HG02642 (cell line): ENCODE measurements at regions not wholly inside any gene's neighbourhood (a gene's known extent, or its start where the extent isn't known, plus 50 kb on each side); places are given as distances from the start of the nearest gene placed in this dataset.

Source experiments
- ATAC-seq: cut with Tn5 transposase; IDR thresholded peaks from one replicate; pipeline ENCODE4 v1.9.1; 2021; ENCODE audit warnings: mild to moderate bottlenecking; ENCODE audit not compliant: unreplicated experiment, poor library complexity

DNA sequence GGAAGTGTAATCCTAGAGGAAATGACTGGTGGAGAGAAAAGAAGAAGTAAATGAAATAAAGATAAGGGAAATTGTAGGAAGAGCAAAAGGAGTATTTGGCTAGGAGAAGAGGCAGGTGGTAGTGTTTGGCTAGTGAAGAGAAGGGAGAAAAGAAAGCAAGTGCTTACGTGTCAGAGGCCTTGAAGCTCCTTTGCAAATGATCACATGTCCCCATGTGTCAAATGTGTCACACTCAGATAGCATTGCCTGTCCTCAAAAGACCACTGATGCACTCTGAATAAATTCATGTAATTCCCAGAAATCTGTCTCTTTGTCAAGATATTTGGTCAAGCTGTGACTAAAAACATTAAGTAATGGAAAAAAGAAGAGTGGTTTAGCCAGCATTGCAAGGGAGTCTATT is 639.3 kb downstream of the TUSC7 start:
- ATAC-seq, result no peak

GRCh38 chr3:117349566-117349965 is 640.0 kb downstream of the TUSC7 start:
- ATAC-seq, result no peak

DNA sequence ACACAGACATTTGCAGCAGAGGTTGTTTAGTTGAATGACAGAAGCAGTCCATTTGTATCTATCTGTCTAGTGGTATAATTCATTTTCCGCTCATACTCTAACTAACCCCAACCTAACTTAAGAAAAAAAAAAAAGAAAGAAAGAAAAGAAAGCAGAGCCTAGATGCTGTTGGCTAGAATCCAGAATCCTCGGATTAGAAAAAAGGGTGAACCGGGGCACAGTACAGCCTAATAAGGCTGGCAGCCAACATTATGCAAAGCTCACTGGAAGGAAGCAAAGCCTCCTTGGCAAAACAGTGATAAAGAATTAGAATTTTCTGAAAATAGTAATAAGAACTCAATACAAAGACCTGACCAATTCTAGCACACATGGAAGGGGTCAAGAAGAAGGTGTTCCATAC is 640.8 kb downstream of the TUSC7 start:
- ATAC-seq, result no peak

GRCh38 chr3:117355566-117355965 is 646.0 kb downstream of the TUSC7 start:
- ATAC-seq, result peak; percentile 61

- ATAC-seq, result no peak
Measured at GRCh38 chr3:117356091-117356705, 646.6 kb downstream of the TUSC7 start.

DNA sequence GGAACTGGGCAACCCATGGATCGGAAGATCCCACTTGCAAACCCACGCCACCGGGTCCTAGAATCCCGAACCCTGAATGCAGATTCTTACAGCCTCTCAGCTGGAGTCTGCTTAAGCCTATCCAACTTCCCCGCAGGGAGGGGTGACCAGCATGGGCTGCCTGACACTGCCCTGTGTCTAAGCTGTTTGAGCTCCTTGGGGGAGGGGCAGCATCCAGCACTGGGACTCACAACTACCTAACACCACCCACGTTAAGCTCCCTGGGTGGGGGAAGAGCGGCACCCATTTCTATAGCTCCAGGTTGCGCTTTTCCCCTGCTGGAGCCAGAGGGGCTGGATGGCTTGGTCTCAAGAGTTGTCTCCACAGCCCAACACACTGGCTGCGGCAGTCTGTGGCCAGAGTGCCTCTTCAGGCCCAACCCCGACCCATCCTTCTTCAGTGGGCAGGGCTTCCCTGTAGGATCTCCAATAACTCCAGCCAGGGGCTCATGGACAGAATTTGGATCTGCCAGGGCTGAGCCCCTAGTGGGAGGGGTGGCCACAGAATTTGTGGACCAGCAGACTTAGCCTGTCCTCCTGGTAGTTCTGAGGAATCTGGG is 649.2 kb downstream of the TUSC7 start:
- ATAC-seq, result no peak

- no peak for ATAC-seq
Measured at GRCh38 chr3:117366574-117366973, 657.0 kb downstream of the TUSC7 start.

DNA sequence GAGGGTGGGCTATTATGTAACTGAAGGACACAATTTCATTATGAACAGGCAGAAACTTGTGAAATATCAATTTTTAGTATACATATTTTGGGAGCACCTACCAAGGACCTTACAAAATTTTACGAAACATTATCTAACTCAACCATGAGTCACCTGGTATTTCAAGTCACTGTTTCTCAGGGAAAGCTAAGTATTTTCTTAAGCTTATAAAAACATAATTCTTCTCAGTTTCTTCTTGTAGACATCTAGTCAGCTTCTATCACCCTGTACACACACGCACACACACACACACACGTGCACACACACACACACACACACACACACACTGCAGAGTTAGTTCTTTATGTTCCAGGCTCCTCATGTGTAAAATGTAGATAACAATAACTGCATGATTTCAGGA is 658.3 kb downstream of the TUSC7 start:
- ATAC-seq, result no peak

GRCh38 chr3:117380631-117381030 is 671.1 kb downstream of the TUSC7 start:
- no peak for ATAC-seq

GRCh38 chr3:117393119-117393518 is 683.5 kb downstream of the TUSC7 start:
- ATAC-seq, result no peak

- no peak for ATAC-seq
Measured at GRCh38 chr3:117398141-117398899, 688.7 kb downstream of the TUSC7 start.

DNA sequence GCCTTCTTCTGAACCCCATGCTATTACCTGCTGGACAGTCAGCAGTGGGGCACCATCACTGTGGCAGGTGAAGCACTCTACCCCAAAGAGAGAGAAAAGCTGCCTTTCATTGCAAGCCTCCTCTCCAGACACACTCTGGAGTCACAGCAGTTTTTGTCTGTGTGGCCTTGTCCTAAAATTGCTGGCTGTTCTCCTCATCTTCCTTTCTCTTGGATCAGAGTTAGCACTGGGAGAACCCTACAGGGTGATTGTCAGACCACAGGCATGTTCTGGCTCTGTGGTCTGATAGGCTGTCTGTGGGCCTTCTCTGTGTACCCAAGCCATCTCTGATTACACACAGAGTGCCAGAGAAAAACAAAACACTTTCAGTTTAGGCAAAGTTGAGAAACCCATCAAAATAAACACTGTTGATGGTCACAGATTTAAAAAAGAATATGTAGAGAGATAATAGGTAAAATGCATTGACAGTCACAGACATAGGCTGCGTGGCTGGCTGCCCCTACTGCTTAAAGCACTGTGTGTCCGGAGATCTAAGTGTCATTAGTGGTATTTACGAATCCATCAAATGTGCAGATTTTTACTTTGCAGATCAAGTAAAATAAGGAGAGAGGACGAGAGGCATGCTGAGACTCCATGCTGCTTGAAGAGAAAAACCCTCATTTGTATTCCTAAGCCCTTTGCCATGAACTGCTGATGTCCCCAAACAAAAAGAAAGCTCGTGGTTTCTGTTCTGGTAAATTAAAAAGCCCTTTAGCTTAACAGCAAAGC is 689.9 kb downstream of the TUSC7 start:
- ATAC-seq, result no peak

DNA sequence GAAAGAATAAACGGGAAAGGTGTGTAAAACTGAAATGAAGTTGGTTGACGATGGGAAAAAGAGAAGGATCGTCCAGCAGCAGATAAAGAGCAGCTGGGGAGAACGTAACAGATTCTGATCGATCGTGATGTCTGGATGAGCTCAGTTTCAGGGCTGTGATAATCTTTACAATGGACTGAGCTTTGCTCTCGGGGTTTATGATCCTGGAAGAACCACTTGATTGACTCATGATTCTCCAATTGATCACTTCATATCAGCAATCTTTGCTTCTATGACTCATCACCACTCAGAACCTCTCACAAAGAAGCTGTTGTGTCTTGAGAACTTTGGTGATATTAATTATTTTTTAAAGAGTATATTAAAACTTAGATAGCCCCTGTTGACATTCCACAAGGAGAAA is 690.7 kb downstream of the TUSC7 start:
- no peak for ATAC-seq

DNA sequence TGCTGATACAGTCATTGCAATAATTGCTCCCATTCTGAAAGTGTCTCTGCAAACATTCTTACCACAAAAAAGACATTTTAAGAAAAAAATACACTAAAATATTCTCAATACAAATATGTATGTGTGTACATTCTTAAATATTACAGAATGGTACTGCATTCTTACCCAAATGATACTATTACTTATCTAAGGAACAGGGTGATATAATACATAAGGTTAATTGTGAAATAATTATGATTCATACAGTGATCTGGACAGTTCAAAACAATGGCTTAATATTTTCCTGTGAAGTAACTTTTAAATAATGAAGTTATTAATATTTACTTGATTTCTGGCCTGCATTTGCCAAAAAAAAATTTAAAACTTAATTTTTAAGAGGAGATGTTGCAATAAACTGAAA is 694.6 kb downstream of the TUSC7 start:
- no peak for ATAC-seq

- ATAC-seq, result no peak
Measured at GRCh38 chr3:117404730-117405129, 695.2 kb downstream of the TUSC7 start.

- ATAC-seq, result no peak
Measured at GRCh38 chr3:117405359-117405758, 695.8 kb downstream of the TUSC7 start.

GRCh38 chr3:117407317-117407716 is 697.7 kb downstream of the TUSC7 start:
- peak; percentile 71 for ATAC-seq

GRCh38 chr3:117408811-117409210 is 699.2 kb downstream of the TUSC7 start:
- ATAC-seq, result no peak

- ATAC-seq, result no peak
Measured at GRCh38 chr3:117409256-117409655, 699.7 kb downstream of the TUSC7 start.

DNA sequence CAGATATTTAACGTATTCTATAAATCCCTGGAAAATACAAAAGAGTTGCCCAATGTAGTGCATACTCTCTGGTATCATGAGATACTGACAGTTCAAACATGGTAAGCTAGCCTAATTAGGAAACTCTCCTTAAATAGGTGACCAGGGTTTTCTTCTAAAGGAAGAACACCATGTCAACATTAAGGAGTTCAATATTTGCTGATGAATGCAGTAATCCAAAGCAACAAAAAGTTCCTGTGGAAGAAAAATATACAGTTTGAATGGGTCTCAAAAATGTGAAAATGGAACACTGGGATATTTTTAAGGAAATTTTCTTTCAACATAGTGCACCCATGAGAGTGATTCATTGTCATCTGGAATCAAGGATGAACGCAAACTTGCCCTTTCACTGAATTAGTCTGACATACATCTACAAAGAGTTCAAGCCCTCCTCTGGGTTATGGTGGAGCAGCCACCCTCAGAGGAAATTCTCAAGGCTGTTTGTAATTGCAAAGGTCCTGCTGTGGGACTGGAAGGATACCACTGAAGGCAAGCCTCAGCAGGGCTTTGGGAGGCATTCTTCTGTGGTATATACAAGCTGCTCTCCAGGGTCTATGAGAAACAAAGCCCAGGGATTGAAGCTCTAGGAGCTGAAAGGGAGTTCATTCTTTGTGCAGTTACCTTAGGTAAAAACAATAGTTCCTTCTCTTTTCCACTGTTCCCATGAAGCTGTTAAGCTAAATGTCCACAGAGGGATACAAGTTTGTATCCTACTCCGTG is 700.3 kb downstream of the TUSC7 start:
- ATAC-seq, result no peak
